Activated naive CD8-positive, alpha-beta T cell treated with anti-CD3 and anti-CD28 coated beads, Interleukin-2, amount 50 U/mL, for 16 hours (primary cell): ENCODE measurements at regions not wholly inside any gene's neighbourhood (a gene's known extent, or its start where the extent isn't known, plus 50 kb on each side); places are given as distances from the start of the nearest gene placed in this dataset.

Experiments used
- DNase-seq: peaks from one replicate; pipeline ENCODE4 v3.0.0-alpha.2; 2020; ENCODE audit warnings: low read depth, low spot score

DNA sequence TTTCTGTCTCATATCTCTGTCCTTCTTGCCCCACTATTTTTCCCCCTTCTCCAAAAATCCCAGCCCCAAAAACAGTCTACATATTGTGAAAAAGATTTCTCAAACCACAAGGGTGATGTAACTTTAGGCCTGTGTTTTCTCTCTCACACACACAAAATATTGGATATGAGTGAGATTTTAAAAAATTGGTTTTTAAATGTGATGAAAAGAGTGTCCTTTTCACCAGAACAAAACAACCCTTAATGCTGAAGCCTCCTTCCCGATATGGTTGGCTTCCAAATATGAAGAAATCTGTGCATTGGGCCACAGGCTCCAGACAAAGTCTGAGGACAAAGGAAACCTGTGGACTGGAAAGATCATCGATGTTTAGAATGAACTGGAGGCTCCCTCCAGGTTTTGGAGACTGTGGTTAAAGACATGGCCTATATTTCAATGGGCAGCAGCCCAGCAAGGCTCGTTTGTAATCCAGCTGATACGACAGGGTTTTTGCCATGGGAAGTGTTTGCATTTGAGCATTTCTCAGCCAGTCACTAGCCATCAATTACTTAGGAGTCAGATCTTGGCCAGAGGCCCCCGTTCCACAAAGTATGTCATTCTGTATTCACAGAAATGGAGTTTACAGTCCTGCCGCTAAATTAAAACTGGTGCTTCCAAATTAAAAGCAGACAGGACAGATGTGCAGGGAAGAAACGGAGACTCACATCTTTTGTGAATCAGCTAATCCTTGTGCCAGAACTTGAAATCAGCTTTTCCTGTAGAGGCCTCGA is 546.3 kb downstream of the EBF1 start:
- DNase-seq, result no peak

DNA sequence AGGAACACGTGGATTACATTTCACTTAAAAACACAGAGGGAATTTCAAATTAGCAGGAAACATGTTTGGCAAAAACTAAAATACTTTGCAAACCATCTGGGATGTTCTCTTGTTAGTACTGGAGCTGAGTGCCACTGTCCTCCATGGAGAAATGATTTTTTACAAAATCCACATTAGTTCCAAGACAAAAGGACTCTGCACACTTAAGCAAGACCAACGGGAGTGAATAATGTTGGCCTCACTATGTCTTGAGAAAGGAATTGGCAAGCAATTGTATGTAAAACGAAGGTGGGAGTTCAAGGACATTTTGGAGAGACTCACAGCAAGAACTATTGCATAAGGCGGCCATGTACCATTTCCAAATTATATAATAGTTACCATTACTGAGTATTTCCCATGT is 547.5 kb downstream of the EBF1 start:
- no peak for DNase-seq

DNA sequence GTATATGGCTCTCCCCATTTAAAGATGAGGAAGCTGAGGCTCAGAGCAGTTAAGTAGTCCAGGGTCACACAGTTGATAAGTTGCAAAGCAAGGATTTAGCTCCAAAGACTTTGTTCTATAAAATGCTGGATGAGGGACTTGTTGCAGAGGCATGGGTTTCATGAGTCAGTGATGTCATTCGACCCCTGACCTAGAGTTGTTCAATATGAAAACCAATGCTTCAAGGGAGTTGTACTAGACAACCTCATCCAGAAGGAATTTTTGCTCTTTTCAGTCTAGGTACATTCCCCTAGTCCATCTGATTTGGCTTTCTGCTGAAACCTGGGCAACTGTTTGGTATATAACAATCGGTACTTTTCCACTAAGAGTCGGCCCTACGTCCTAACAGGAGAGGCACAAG is 550.4 kb downstream of the EBF1 start:
- no peak for DNase-seq

DNA sequence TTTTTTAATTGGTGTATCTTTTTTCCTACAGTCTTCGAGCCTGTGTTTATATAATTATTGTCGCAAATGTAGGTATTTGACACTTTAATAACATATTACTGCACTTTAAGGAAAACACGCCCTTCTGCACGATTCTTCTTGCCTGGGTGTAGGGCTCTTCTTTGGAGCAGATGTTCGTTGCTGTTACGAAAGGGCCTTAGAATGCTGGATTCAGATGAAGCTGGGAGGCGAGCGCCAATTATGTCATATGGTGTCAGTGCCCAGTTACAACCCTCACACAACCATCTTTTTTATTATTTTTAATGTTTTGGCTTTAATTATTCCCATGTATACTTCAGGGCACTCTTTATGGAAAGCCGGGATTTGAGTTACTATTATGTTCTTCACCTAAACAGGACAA is 553.0 kb downstream of the EBF1 start:
- no peak for DNase-seq

DNA sequence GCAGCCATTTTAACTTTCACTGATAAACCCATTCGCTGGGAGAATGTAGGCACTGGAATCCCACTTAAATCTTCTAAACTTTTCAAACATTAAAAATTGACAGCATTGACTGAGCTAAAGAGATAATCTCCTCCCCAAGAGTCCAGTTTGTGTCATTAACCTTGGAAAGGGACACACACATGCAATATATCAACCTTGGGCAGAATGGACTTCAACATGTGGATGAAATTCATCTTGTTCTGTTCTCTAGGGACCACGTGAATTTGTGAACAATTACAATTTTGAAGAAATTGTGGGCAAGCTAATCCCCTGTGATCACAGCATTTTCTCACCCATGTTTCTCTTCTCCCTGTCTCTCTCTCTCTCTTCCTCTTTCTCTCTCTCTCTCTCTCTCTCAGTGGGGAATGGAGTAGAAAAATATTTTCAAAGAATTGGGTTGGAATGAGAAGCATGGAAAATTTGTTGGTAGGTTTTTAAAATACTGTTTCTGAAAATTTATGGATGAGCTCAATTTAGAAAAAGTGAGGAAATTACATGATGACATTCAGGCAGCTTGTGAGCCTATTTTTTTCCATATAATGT is 553.7 kb downstream of the EBF1 start:
- DNase-seq, result no peak

DNA sequence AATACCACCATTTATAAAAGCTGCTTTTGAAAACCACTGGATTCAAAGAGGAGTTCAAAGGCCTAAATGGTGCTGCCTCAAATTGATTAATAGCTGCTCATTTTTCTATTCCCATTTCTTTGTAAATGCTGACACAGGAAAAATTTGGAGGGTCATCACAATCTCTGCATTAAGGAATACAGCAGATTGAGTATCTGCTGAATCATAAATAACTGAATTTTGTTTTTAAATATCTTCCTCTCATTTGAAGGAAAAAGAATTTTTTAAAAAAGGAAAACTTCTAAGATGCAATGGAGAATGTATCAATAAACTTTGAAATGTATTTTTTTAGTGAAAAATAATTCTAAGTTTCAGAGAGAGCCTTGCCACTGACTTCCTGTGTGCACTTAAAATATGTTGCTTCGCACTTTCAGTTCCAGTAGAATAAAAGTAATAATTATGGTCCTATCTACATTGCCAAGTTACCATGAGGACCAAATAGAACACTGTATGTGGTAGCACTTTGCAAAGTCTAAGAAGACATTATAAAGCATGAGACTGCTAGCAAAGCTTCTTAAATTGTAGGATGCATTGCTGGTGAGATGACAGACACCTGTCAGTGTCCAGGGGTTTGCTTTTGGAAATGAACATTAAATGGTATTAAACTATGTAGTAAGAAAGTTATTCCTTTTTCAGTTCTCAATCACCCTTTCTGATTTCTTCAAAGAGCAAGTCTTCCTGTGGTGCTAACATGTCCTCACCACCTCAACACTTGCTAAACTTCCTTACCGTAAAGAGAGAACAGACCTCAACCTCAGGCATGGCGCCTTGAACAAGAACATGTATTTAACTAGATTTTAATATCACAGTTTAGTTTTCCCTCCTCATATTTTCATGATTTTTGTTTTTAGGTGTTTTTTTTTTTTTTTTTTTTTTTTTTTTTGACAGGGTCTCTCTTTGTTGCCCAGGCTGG is 555.1 kb downstream of the EBF1 start:
- no peak for DNase-seq

DNA sequence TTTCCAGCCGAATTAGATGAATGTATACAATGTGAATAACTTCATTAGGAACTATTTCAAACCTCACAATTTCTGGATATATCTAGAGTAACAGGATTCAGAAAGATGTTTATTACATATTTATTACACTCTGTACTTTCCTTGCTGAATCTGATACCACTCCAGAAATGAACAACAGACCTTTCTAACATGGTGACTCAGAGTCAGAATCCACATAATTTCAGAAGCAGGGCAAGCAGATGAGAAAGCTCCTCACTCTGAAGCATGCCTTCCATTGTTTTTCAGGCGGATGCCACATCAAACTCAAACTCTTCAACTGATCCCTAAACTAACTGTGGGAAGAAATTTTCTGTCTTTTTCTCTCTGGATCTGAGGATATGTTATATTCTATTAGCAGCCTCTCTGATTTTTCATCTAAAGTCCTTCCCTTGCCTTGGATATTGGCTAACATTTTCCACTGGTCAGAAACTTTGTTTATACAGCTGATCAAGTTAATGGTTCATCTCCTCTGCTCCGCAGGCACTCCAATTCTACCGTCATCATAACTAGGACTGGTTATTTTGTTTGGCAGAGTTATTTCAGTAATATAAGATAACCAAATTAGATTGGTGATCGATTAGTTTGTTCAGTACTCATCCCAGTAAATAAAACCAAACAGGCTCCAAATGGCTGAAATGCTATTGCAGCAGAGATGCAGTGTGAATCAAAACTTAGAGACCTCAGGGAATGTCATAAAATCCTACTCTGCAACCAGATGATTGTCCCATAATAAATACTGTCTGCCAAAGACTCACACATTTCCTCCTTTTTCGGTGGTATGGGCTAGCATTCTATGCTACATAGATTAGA is 556.0 kb downstream of the EBF1 start:
- DNase-seq, result no peak

DNA sequence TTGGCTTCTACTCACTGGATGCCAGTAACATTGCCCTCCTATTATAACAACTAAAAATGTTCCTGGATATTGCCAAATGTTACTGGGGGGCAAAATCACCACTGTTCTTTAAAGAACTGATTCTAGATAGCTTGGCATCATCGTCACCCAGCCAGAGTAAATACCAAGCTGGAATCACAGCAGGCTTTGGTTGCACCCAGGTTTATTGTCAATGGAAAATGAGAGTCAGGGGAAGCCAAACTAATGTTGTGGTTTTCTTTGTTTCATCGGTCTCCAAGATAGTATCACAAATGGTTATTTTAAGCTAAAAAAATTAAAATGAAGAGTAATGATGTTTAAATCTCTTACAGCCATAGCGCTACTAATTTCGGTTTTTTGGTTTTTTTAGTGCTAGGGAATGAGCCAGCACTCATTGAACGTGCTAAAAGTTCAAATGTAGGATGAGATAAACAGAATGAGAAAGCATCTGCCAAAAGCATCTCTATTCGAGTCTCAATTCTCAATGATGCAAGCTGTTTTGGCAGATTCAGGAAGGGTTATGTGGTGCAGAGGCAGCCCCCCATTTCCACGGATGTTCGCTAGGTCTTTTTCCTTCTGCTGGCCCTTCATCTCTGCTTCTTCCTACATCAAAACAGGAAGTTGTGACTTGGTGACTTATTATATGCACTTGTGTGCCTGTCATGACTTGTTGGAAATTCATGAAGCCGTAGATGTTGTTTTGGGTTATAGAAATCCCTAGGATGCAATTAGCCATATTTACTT is 558.0 kb downstream of the EBF1 start:
- DNase-seq, result no peak

DNA sequence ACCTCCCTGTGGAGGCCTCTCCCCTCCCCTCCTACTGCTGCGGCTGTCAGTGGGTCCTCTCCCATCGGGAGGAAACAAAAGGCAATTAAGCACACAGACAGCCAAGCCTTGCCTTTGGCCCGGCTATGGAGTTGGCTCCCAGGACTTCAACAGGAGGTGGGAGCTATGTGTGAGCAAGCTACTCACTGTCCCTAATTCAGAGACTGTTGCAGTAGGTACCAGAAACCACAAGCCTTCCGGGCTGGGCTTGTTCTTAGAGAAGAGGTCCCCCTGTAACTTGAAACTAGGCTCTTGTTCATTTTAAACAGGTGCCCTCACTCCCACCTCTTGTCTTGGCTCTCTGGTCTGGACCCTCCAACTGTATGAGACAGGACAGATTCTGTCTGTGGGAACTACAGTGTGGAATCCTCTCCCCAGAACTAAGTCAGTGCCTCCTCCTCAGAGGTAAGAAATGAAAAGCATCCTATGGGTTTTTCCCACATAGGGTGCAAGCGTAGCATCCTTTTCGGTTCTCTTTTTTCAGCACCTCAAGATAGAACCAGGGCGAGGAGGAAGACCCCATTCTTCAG is 561.1 kb downstream of the EBF1 start:
- no peak for DNase-seq

DNA sequence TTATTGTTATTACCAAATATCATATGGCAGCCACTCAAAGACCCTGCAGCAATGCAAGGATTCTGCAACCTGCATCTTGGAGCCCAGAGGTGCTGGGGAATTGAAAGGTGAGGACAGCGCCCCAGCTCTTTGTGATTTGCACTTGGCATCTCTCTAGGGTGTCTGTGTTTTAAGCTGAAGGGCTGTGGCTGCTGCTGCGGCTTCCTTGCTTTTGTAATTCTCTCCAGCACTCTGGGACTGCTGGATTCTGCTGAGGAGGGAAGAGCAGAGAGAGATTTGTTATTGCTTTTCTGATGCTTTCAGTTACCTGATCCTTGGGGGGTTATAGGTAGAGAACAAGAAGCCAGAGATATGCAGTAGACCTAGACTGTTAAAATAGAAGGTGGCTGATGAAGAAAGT is 562.4 kb downstream of the EBF1 start:
- no peak for DNase-seq

DNA sequence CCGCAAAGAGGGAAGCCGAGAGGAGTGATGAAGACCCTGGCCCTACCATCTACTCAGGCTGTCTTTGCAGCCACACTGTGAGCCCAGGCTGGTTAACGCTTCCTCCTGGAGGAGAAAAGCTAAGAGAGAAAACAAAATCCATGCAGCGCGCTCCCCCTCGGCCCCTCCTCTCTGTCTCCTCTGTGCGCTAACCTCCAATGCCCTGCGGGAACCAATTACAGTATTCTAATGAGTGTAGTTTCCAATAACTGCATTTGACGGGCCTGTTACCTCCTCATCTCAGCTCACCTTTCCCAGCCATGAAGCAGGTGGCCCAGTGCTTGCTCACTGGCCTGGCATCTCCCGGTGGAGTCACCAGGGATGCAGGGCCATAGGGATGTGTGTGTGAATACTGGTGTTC is 565.5 kb downstream of the EBF1 start:
- DNase-seq, result no peak

DNA sequence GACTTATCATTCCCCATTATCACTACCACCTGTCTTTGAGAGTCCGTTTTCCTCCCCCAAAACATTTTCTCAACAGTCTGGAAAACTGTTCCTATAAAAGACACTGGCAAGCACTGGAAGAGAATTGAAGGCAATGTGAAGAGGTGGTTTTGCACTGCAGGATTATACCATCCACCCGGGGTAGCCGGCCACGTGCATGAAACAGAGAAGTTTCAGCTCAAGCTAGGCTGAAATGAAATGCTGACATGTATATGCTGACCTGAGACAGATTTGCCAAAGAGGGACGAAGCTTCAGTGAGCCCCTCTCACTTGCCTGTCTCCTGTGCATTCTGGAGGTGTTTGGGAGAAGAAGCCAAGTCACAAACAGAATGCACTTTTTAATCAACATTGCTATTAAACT is 567.0 kb downstream of the EBF1 start:
- DNase-seq, result no peak

DNA sequence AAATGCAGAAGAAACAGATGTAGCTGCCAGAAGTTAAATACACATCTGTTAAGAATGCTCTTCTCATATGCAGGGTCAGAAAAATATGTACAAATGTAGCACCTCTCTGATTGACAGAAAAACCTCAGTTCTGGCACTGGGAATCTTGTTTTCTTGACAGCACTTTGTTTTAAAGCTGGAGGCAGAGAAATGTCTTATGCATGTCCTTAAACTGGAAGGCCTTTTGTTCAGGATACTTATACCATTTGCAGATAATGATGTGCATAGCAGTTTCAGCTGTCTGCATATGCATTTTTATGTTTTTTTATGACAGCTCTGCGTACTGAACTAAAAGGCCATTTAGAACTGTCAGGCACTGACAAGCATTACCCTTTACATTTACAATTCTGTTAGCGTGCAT is 567.9 kb downstream of the EBF1 start:
- no peak for DNase-seq

DNA sequence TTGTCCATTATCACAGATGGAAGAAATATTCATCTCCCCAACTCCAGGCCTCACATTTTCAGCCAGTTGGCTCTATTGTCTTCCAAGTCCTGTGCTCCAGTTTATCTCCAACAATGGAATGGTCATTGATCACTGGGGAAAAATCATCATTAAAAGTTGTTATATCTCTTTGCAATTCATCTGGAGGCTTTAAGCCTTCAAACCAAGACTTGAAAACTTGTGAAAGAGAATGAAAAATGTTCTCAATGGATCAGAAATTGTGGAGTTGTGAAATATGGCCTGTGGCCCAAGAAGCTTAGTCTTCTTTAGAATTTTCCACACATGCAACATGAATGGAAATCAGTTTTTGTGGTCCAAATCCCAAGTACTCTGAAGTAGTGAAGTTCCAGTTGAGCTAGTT is 569.6 kb downstream of the EBF1 start:
- DNase-seq, result no peak

DNA sequence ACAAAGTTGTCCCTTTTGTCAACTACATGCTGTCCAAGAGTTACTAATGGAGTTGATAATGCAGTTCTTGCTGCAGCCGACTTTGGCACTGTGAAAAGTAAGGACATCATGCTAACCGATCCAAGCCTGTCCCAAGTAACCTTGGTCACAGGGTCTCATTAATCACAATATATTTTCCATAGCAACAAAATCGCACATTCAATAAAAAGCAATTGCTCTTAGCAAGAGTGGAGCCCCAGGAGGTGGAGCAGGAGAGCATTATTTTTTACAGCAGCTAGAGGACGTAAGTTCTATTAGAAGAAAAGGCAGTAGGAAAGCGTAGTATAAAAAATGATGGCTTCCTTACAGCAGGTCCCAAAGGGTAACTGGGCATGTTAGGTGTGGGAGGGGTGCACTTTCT is 570.3 kb downstream of the EBF1 start:
- no peak for DNase-seq

DNA sequence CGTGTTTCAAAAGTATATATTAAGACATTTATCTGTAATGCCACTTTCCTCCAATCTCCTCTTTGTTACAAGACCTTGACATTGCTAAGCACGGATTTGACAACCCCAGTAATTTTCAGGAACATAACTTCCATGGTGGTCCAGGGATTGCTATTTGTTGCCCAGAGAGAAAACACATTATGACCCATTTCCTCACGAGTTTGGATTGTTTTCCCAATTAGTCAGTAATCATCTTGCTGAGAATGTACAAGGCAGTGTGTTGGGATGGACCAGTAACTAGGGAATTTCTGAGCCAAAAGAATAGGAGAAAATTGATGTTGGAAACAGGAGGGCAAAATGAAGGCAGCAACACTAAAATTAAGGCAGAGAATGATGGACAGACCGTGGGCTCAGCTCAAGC is 574.1 kb downstream of the EBF1 start:
- no peak for DNase-seq

DNA sequence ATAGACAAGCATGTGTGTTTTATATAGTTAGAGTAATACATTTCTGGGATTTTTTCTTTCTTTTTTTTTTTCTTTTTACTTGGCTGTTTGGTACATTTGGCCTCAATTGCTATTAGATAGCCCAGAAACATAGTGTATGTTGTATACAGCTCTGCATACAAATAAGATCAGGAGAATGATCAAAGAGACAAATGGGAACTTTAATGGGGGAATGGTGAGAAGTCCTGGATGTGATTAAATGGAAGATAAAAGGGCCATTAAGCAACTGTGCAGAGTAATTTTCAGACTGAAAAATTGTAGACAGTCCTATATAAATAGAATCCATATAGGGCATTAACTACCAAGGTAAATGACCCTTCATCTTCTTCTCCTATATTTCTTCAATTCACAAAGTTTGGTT is 575.6 kb downstream of the EBF1 start:
- no peak for DNase-seq

DNA sequence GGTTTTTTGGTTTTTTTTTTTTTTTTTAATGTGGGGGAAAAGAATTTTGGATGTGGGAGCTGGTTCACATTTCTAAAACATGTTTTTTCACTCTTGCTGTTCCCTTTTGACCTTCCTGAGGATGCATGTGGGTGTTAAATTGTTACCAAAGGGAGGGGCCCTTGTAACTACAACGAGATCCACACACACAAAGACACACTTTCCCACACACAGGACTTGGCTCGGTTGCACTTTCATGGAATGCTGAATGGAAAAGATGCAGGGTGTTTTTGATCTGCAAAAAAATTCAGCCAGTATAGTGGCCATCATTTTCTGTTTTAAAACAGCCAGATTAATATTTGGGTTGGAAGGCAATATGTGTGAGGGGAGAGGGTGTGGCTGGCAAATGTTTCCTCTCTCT is 576.9 kb downstream of the EBF1 start:
- no peak for DNase-seq

DNA sequence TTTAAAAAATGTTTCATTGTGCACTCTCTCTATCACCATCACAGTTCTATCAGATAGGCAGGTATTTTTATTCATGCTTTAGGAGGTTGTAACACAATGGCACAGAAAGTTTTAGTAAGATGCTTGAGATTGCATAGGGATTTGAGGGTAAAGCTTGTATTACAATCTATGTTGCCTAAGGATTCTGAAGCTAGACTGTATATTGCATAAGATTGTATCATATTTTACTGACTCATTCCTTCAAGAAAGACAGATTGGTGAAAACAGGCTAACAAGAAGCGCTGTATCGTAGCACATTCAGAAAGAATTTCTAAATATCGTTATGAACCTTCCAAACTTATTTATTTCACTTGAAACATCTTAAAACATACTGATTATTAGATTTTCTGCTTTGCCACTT is 577.7 kb downstream of the EBF1 start:
- no peak for DNase-seq

DNA sequence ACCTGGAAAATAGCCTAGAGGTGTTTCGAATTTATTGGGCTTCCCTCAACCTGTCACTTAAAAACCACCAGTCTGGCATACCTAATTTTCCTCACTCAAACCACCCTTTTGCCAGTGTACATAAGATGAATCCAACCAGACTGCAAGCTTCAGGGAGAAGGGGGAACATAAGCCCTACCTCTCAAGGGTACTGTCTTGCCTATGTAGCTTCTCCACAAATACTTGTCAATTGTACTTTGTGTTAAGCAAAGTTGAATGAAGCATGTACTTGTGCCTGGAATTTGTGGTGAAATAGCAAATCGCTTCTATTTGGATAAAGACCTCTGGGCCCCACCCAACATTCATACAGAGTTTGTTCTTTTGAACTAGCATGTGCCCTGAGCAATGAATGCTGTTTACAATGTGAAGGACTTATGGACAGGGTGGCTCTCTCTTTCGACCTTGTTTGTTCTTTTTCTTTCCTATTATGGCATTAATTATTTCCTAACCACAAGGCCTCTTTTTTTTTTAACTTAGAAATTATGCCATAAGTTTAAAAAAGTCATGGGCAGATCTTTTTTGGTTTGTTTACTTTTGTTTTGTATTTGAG is 580.2 kb downstream of the EBF1 start:
- DNase-seq, result no peak
